GM12878 (cell line): ENCODE measurements at regions not wholly inside any gene's neighbourhood (a gene's known extent, or its start where the extent isn't known, plus 50 kb on each side); places are given as distances from the start of the nearest gene placed in this dataset.

ENCODE experiments used
- ATF2 ChIP-seq: IDR thresholded peaks from 2 replicates; pipeline ENCODE4 v1.6.1; 2012; ENCODE audit warnings: low read length, inconsistent platforms
- BCLAF1 ChIP-seq: fragments of 450-650 bp; IDR thresholded peaks from 2 replicates; pipeline ENCODE4 v1.6.1; 2017; ENCODE audit warnings: antibody characterized with exemption, mild to moderate bottlenecking, moderate library complexity
- CBFB ChIP-seq: IDR thresholded peaks from 2 replicates; pipeline ENCODE4 v1.6.1; 2016; ENCODE audit warnings: antibody characterized with exemption, low read depth
- CHD1 ChIP-seq: IDR thresholded peaks from 2 replicates; pipeline ENCODE4 v1.6.1; 2012; ENCODE audit warnings: low read depth, low read length, improper control_type of control experiment
- CTCF ChIP-seq, 3 experiments: IDR thresholded peaks in 2 of 3; conservative IDR thresholded peaks in 1 of 3; 2 replicates each; pipeline ENCODE4 v1.5.1; 2011; ENCODE audit warnings: low read depth in 3 of 3, low read length in 3 of 3, mild to moderate bottlenecking in 3 of 3, control low read depth in 2 of 3, moderate library complexity in 2 of 3, inconsistent platforms in 1 of 3, mixed read lengths in 1 of 3; ENCODE audit not compliant: control insufficient read depth in 2 of 3, insufficient read depth in 1 of 3; ENCODE audit errors: extremely low read depth in 1 of 3
- FOXK2 ChIP-seq: fragments of 450-650 bp; IDR thresholded peaks from 2 replicates; pipeline ENCODE4 v1.6.1; 2017; ENCODE audit warnings: mild to moderate bottlenecking, moderate library complexity
- HCFC1 ChIP-seq: fragments of 150-350 bp; IDR thresholded peaks from 2 replicates; pipeline ENCODE4 v1.6.1; 2014; ENCODE audit warnings: low read length
- JUNB ChIP-seq: IDR thresholded peaks from 2 replicates; pipeline ENCODE4 v1.6.1; 2016; ENCODE audit warnings: antibody characterized with exemption, mild to moderate bottlenecking
- NFXL1 ChIP-seq: fragments of 450-650 bp; IDR thresholded peaks from 2 replicates; pipeline ENCODE4 v1.6.1; 2017; ENCODE audit warnings: antibody characterized with exemption, mild to moderate bottlenecking, borderline replicate concordance
- POLR2A ChIP-seq: IDR thresholded peaks from 2 replicates; pipeline ENCODE4 v1.6.1; 2011; ENCODE audit warnings: low read depth, mild to moderate bottlenecking, low read length
- SRF ChIP-seq, 2 experiments: IDR thresholded peaks; 2 replicates each; pipeline ENCODE4 v1.6.1; 2011; ENCODE audit warnings: low read depth in 2 of 2, low read length in 2 of 2, mild to moderate bottlenecking in 1 of 2, moderate library complexity in 1 of 2
- STAT3 ChIP-seq: IDR thresholded peaks from 2 replicates; pipeline ENCODE4 v1.6.1; 2011; ENCODE audit warnings: low read depth, low read length, improper control_type of control experiment

GRCh38 chr7:130937016-130937415 lies 203.0 kb upstream of the KLF14 start:
- TF ChIP-seq CHD1 (no peak), ATF2 (no peak), BCLAF1 (no peak), POLR2A (peak; percentile 49; the same call in 1 of the 2 replicates), CTCF (IDR thresholded peaks at IDR 0.05 in 2 of 3, conservative IDR thresholded peaks at IDR 0.05 in 1 of 3; ENCODE audit: control insufficient read depth in 2 of 3, extremely low read depth in 1 of 3, insufficient read depth in 1 of 3, low read depth in 3 of 3, low read length in 3 of 3) (no peak), JUNB (no peak), FOXK2 (no peak), SRF (IDR thresholded peaks at IDR 0.05; ENCODE audit: low read depth in 2 of 2, low read length in 2 of 2) (no peak), HCFC1 (no peak), CBFB (no peak), STAT3 (no peak), NFXL1 (no peak)
